ENCODE measurements at regions not wholly inside any gene's neighbourhood (a gene's known extent, or its start where the extent isn't known, plus 50 kb on each side); places are given as distances from the start of the nearest gene placed in this dataset.

DNA sequence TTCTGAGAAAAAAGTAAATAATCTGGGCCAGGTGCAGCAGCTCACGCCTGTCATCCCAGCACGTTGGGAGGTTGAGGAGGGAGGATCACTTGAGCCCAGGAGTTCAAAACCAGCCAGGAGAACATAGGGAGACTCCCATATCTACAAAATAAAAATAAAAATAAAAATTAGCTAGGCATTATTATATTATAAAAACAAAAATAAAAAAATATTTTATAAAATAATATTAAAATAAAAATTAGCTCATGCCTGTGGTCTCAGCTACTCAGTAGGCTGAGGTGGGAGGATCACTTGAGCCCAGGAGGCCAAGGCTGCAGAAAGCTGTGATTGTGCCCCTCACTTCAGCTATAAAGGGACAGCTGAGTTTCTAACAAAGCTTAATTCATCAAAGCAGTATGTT, 362.9 kb downstream of the SMOC2 start:
- TF ChIP-seq, protein P1, sequence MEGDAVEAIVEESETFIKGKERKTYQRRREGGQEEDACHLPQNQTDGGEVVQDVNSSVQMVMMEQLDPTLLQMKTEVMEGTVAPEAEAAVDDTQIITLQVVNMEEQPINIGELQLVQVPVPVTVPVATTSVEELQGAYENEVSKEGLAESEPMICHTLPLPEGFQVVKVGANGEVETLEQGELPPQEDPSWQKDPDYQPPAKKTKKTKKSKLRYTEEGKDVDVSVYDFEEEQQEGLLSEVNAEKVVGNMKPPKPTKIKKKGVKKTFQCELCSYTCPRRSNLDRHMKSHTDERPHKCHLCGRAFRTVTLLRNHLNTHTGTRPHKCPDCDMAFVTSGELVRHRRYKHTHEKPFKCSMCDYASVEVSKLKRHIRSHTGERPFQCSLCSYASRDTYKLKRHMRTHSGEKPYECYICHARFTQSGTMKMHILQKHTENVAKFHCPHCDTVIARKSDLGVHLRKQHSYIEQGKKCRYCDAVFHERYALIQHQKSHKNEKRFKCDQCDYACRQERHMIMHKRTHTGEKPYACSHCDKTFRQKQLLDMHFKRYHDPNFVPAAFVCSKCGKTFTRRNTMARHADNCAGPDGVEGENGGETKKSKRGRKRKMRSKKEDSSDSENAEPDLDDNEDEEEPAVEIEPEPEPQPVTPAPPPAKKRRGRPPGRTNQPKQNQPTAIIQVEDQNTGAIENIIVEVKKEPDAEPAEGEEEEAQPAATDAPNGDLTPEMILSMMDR (IDR thresholded peaks at IDR 0.05), result no peak
- TF ChIP-seq POLR2A (IDR thresholded peaks at IDR 0.05) (no peak), EP300 (IDR thresholded peaks at IDR 0.05) (no peak), POLR2AphosphoS5 (IDR thresholded peaks at IDR 0.05) (no peak)

Measured in gastroesophageal sphincter (tissue), 3 donors.